WTC11 (cell line): ENCODE measurements at regions not wholly inside any gene's neighbourhood (a gene's known extent, or its start where the extent isn't known, plus 50 kb on each side); places are given as distances from the start of the nearest gene placed in this dataset.

Experiments used
- ATAC-seq: fragments of 200-7000 bp; cut with Tn5 transposase; 2 replicates; pipeline ENCODE4 v1.10.0; 2021; ENCODE audit warnings: mild to moderate bottlenecking, moderate library complexity
- CTCF ChIA-PET: fragments of 300-600 bp; sonication (Branson Sonifier 250); formaldehyde crosslinking; loops from one replicate; lab custom pipeline; 2021; ENCODE audit warnings: antibody characterized with exemption; lab: Charles Lee
- POLR2A ChIA-PET: fragments of 350-600 bp; sonication (Branson Sonifier 250); formaldehyde crosslinking; loops from one replicate; lab custom pipeline; 2021; ENCODE audit warnings: antibody characterized with exemption; lab: Charles Lee
- DNase-seq: peaks from one replicate; pipeline ENCODE4 v3.0.0; 2021; ENCODE audit warnings: low spot score
- H3K27ac Mint-ChIP-seq: 2 replicates; pipeline ENCODE4 v1.8.0; 2021; ENCODE audit warnings: mixed read lengths
- H3K27me3 Mint-ChIP-seq: 2 replicates; pipeline ENCODE4 v1.8.0; 2021; ENCODE audit warnings: low read depth, mild to moderate bottlenecking, moderate library complexity, mixed read lengths
- H3K36me3 Mint-ChIP-seq: 2 replicates; pipeline ENCODE4 v1.8.0; 2021; ENCODE audit warnings: mixed read lengths
- H3K4me1 Mint-ChIP-seq: 2 replicates; pipeline ENCODE4 v1.8.0; 2022; ENCODE audit warnings: mixed read lengths
- H3K4me3 Mint-ChIP-seq: 2 replicates; pipeline ENCODE4 v1.8.0; 2021; ENCODE audit warnings: mild to moderate bottlenecking, moderate library complexity, mixed read lengths
- H3K9me3 Mint-ChIP-seq: 2 replicates; pipeline ENCODE4 v1.8.0; 2021; ENCODE audit warnings: mixed read lengths
- ATF6 ChIP-seq: sonication (generic); formaldehyde crosslinking; IDR thresholded peaks from 2 replicates; pipeline ENCODE4 v1.8.1; 2023; ENCODE audit warnings: mild to moderate bottlenecking, missing genetic modification reagents
- CBFB ChIP-seq: sonication (generic); formaldehyde crosslinking; IDR thresholded peaks from 2 replicates; pipeline ENCODE4 v1.8.1; 2022; ENCODE audit warnings: mild to moderate bottlenecking, low read depth, missing genetic modification reagents
- E2F1 ChIP-seq: sonication (generic); formaldehyde crosslinking; IDR thresholded peaks from 2 replicates; pipeline ENCODE4 v1.8.0; 2022; ENCODE audit warnings: mild to moderate bottlenecking, missing genetic modification reagents
- EMX1 ChIP-seq: fragments of 250-450 bp; sonication (Bioruptor Pico); IDR thresholded peaks from 2 replicates; pipeline ENCODE4 v1.8.0; 2021; ENCODE audit warnings: mild to moderate bottlenecking
- ERG ChIP-seq: fragments of 250-450 bp; sonication (Bioruptor Pico); IDR thresholded peaks from 2 replicates; pipeline ENCODE4 v1.8.0; 2021; ENCODE audit warnings: mild to moderate bottlenecking
- FOXJ3 ChIP-seq: sonication (generic); formaldehyde crosslinking; IDR thresholded peaks from 2 replicates; pipeline ENCODE4 v1.9.0; 2021; ENCODE audit warnings: missing genetic modification reagents, mild to moderate bottlenecking, borderline replicate concordance
- FOXK1 ChIP-seq: sonication (generic); formaldehyde crosslinking; IDR thresholded peaks from 2 replicates; pipeline ENCODE4 v1.8.0; 2022; ENCODE audit warnings: mild to moderate bottlenecking, moderate library complexity, missing genetic modification reagents
- FOXP4 ChIP-seq: sonication (generic); formaldehyde crosslinking; IDR thresholded peaks from 2 replicates; pipeline ENCODE4 v1.8.0; 2022; ENCODE audit warnings: mild to moderate bottlenecking, missing genetic modification reagents
- GTF2I ChIP-seq: fragments of 250-450 bp; sonication (Bioruptor Pico); conservative IDR thresholded peaks from 2 replicates; pipeline ENCODE4 v1.4.0; 2021; ENCODE audit warnings: mild to moderate bottlenecking
- HMGA2 ChIP-seq: fragments of 250-450 bp; sonication (Bioruptor Pico); IDR thresholded peaks from 2 replicates; pipeline ENCODE4 v1.4.0; 2021; ENCODE audit warnings: mild to moderate bottlenecking, moderate library complexity
- IRF1 ChIP-seq: sonication (generic); formaldehyde crosslinking; IDR thresholded peaks from 2 replicates; pipeline ENCODE4 v1.8.0; 2023; ENCODE audit warnings: missing genetic modification reagents
- KAT7 ChIP-seq: sonication (generic); formaldehyde crosslinking; IDR thresholded peaks from 2 replicates; pipeline ENCODE4 v1.8.1; 2023; ENCODE audit warnings: missing genetic modification reagents, mild to moderate bottlenecking, borderline replicate concordance
- MLX ChIP-seq: sonication (generic); formaldehyde crosslinking; IDR thresholded peaks from 2 replicates; pipeline ENCODE4 v1.8.1; 2023; ENCODE audit warnings: mild to moderate bottlenecking, missing genetic modification reagents, moderate library complexity
- MXD4 ChIP-seq: fragments of 250-450 bp; sonication (Bioruptor Pico); IDR thresholded peaks from 2 replicates; pipeline ENCODE4 v1.8.0; 2021; ENCODE audit warnings: mild to moderate bottlenecking, moderate library complexity, borderline replicate concordance
- MYBL2 ChIP-seq: sonication (generic); formaldehyde crosslinking; IDR thresholded peaks from 2 replicates; pipeline ENCODE4 v1.8.1; 2023; ENCODE audit warnings: mild to moderate bottlenecking, moderate library complexity, missing genetic modification reagents
- NFE2L1 ChIP-seq: sonication (generic); formaldehyde crosslinking; IDR thresholded peaks from 2 replicates; pipeline ENCODE4 v1.8.1; 2023; ENCODE audit warnings: missing genetic modification reagents
- NR3C1 ChIP-seq: sonication (generic); formaldehyde crosslinking; conservative IDR thresholded peaks from 2 replicates; pipeline ENCODE4 v1.8.1; 2023; ENCODE audit warnings: low read depth, mild to moderate bottlenecking, missing genetic modification reagents
- PRDM15 ChIP-seq: sonication (generic); formaldehyde crosslinking; IDR thresholded peaks from 2 replicates; pipeline ENCODE4 v1.8.0; 2022; ENCODE audit warnings: missing genetic modification reagents
- PRRX2 ChIP-seq: fragments of 250-450 bp; sonication (Bioruptor Pico); IDR thresholded peaks from 2 replicates; pipeline ENCODE4 v1.8.0; 2021; ENCODE audit warnings: mild to moderate bottlenecking
- SOX15 ChIP-seq: fragments of 250-450 bp; sonication (Bioruptor Pico); IDR thresholded peaks from 2 replicates; pipeline ENCODE4 v1.9.0; 2021; ENCODE audit warnings: mild to moderate bottlenecking
- TEAD4 ChIP-seq: sonication (generic); formaldehyde crosslinking; IDR thresholded peaks from 2 replicates; pipeline ENCODE4 v1.8.0; 2022; ENCODE audit warnings: mild to moderate bottlenecking, missing genetic modification reagents
- USF1 ChIP-seq: sonication (generic); formaldehyde crosslinking; IDR thresholded peaks from 2 replicates; pipeline ENCODE4 v1.8.0; 2022; ENCODE audit warnings: mild to moderate bottlenecking, missing genetic modification reagents
- ZBTB21 ChIP-seq: sonication (generic); formaldehyde crosslinking; IDR thresholded peaks from 2 replicates; pipeline ENCODE4 v1.8.1; 2023; ENCODE audit warnings: mild to moderate bottlenecking, missing genetic modification reagents, borderline replicate concordance
- ZNF512 ChIP-seq: sonication (generic); formaldehyde crosslinking; IDR thresholded peaks from 2 replicates; pipeline ENCODE4 v1.8.1; 2022; ENCODE audit warnings: missing genetic modification reagents, borderline replicate concordance

- no peak for TF ChIP-seq ATF6
- no peak for TF ChIP-seq PRDM15 (CRISPR knock-in tag)
- TF ChIP-seq HMGA2 (CRISPR knock-in tag), result no peak
- no peak for TF ChIP-seq SOX15 (CRISPR knock-in tag)
- TF ChIP-seq GTF2I (CRISPR knock-in tag), result no peak
- TF ChIP-seq MXD4, result no peak
- no peak for TF ChIP-seq EMX1 (CRISPR knock-in tag)
- TF ChIP-seq, all 79 proteins: peak for 0
Measured at GRCh38 chr13:111791131-111791530, 275.8 kb upstream of the SOX1 start (continued).

GRCh38 chr13:111792956-111793355 lies 274.0 kb upstream of the SOX1 start:
- H3K36me3 Mint-ChIP-seq, result no peaks in the 10 kb centered on the region
- H3K27me3 Mint-ChIP-seq, result no peaks in the 10 kb centered on the region
- no peaks in the 10 kb centered on the region for H3K4me1 Mint-ChIP-seq
- no peak for DNase-seq
- ATAC-seq, result no peak
- no peaks in the 10 kb centered on the region for H3K9me3 Mint-ChIP-seq
- no peak for TF ChIP-seq ERG (CRISPR knock-in tag)
- no peak for TF ChIP-seq IRF1 (CRISPR knock-in tag)
- no peak for TF ChIP-seq USF1 (CRISPR knock-in tag)
- TF ChIP-seq TEAD4 (CRISPR knock-in tag), result no peak
- TF ChIP-seq NR3C1 (CRISPR knock-in tag), result no peak
- no peak for TF ChIP-seq FOXJ3 (CRISPR knock-in tag)
- no peak for TF ChIP-seq NFE2L1
- TF ChIP-seq KAT7, result no peak
- no peak for TF ChIP-seq FOXK1 (CRISPR knock-in tag)
- no peak for TF ChIP-seq E2F1 (CRISPR knock-in tag)
- TF ChIP-seq MYBL2, result no peak
- no peak for TF ChIP-seq PRRX2
- no peak for TF ChIP-seq ZNF512 (CRISPR knock-in tag)
- no peak for TF ChIP-seq CBFB (CRISPR knock-in tag)
- TF ChIP-seq FOXP4 (CRISPR knock-in tag), result no peak
- no peak for TF ChIP-seq MLX (CRISPR knock-in tag)
- no peak for TF ChIP-seq ZBTB21 (CRISPR knock-in tag)
- CTCF ChIA-PET, result no interaction called here
- H3K27ac Mint-ChIP-seq, result no peak overlapping the region
- H3K4me3 Mint-ChIP-seq, result no peak overlapping the region
- POLR2A ChIA-PET, result no interaction called here
